ENCODE measurements at regions not wholly inside any gene's neighbourhood (a gene's known extent, or its start where the extent isn't known, plus 50 kb on each side); places are given as distances from the start of the nearest gene placed in this dataset.

DNA sequence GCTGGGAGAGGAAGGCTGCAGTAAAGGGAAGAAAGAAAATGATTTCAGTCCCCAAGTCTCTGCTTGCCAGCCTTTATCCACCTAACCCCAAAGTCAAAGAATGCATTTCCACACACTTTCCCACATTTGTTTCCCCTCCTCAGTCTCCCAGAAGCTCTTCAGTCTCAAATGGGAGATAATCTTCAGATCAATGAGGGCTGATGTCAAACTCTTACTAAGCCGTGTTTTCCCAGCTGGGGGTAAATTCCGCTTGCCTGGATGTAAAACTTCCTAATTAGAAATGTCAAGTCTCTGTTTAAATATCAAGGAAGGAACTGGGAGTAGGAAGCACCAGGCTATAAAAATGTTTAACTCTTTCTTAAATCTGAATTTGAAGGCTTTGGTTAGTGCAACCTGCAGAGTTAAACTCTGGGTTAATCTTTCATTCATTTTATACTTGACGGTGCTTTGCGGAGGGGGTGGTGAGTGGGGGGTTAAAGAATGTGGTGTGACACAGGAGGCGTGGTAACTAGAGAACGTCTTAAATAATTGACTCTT, 601.4 kb upstream of the ACTRT1 start:
- H2AK5ac ChIP-seq (ENCODE audit: insufficient read length, low read length): no peak overlapping the region
- Mint-ChIP-seq H3K27ac (peak overlapping the region in 2 of 3 experiments; percentile 15 to 78; a peak in 3 of 7 replicates), H3K4me3 (peak overlapping the region in 1 of 2 experiments; percentile 28; a peak in 1 of 5 replicates), H3K4me1 (peaks cover 12 to 36% of the 10 kb centered on the region in 2 experiments), H3K27me3 (ENCODE audit: low read depth) (peaks cover 11% of the 10 kb centered on the region), H3K9me3 (peaks cover 16 to 42% of the 10 kb centered on the region in 2 experiments), H3K36me3 (ENCODE audit: insufficient read depth in 1 of 3, low read depth in 3 of 3) (peaks cover 4 to 15% (median 14%) of the 10 kb centered on the region in 3 experiments)
- no peaks in the 10 kb centered on the region for H3K27me3 ChIP-seq (ENCODE audit: insufficient read depth, low read length)
- H3T11ph ChIP-seq (ENCODE audit: low read length): no peak overlapping the region
- no peaks in the 10 kb centered on the region for H3K79me2 ChIP-seq (ENCODE audit: insufficient read depth, low read length)
- H3K79me1 ChIP-seq (ENCODE audit: insufficient read depth, low read depth, low read length, poor library complexity, severe bottlenecking): no peaks in the 10 kb centered on the region
- no peak overlapping the region for H4K5ac ChIP-seq (ENCODE audit: insufficient read length, low read depth, low read length)
- no peak overlapping the region for H2BK120ac ChIP-seq (ENCODE audit: low read depth, low read length, poor library complexity, severe bottlenecking)
- no peak overlapping the region for H2BK20ac ChIP-seq (ENCODE audit: low read depth, low read length, poor library complexity, severe bottlenecking)
- H2BK5ac ChIP-seq (ENCODE audit: insufficient read length, low read length): no peak overlapping the region
- DNase-seq: no peak
- H3K4me2 ChIP-seq (ENCODE audit: insufficient read depth, insufficient read length, low read length): no peak overlapping the region
- H3K9me3 ChIP-seq (ENCODE audit: control insufficient read depth, low read depth, low read length): peaks cover 10% of the 10 kb centered on the region
- TF ChIP-seq CTCF (conservative IDR thresholded peaks at IDR 0.05): no peak
- no peak overlapping the region for H3K14ac ChIP-seq (ENCODE audit: insufficient read depth, low read length)
- no CpG with 5 or more reads among the region's 6 CpGs for WGBS (ENCODE audit: extremely low coverage, insufficient read length, low lambda C conversion rate)
- no peak overlapping the region for H3K23ac ChIP-seq (ENCODE audit: insufficient read length, low read depth, low read length)
- H4K8ac ChIP-seq (replicated peaks; ENCODE audit: insufficient read length, low read depth, low read length): no peak overlapping the region
- no peak overlapping the region for H3K18ac ChIP-seq (ENCODE audit: insufficient read length, low read depth, low read length)
- no peak overlapping the region for H2BK12ac ChIP-seq (ENCODE audit: insufficient read length, low read depth, low read length)
- no peaks in the 10 kb centered on the region for H3K23me2 ChIP-seq (ENCODE audit: insufficient read length, low read depth, low read length, poor library complexity, severe bottlenecking)
- no peak overlapping the region for H2BK15ac ChIP-seq (ENCODE audit: low read depth, low read length)
- no peak overlapping the region for H4K91ac ChIP-seq (ENCODE audit: insufficient read length, low read depth, low read length)
- H3K4me1 ChIP-seq (ENCODE audit: insufficient read depth, low read length): no peaks in the 10 kb centered on the region
- H3K4ac ChIP-seq (ENCODE audit: low read depth, low read length): no peak overlapping the region
- no peak overlapping the region for H3K9ac ChIP-seq (ENCODE audit: extremely low read depth, insufficient read length, low read length)
- no peak overlapping the region for H3K27ac ChIP-seq (ENCODE audit: insufficient read length, low read depth, low read length)
- H2AFZ ChIP-seq (ENCODE audit: low read length): no peak overlapping the region
- H4K20me1 ChIP-seq (ENCODE audit: control insufficient read depth, insufficient read depth, insufficient read length): no peaks in the 10 kb centered on the region
- no peak overlapping the region for H3K56ac ChIP-seq (ENCODE audit: insufficient read length, low read depth, low read length)

All from H9 (cell line).